Astrocyte of the spinal cord (primary cell): ENCODE measurements at regions not wholly inside any gene's neighbourhood (a gene's known extent, or its start where the extent isn't known, plus 50 kb on each side); places are given as distances from the start of the nearest gene placed in this dataset.

Experiments
- DNase-seq: peaks from one replicate; pipeline ENCODE4 v3.0.0; 2011; ENCODE audit warnings: low read depth, low spot score
- H3K4me3 ChIP-seq: 2 replicates; pipeline ENCODE4 v1.5.1; 2011; ENCODE audit warnings: low read depth, mild to moderate bottlenecking, low read length, moderate library complexity
- CTCF ChIP-seq: IDR thresholded peaks from 2 replicates; pipeline ENCODE4 v1.5.1; 2012; ENCODE audit warnings: low read depth, mild to moderate bottlenecking, low read length, inconsistent platforms
- in situ Hi-C: cut with HindIII; loops from 2 replicates; pipeline ENCODE4 v1.10.0; 2017; ENCODE audit warnings: low sequenced_read_pairs

- no peak for DNase-seq
- no peak overlapping the region for H3K4me3 ChIP-seq
- in situ Hi-C loops = no loop called here
- TF ChIP-seq CTCF = no peak
Observed at GRCh38 chr6:17027441-17027840, 74.4 kb upstream of the STMND1 start.

GRCh38 chr6:17022604-17023003 lies 79.2 kb upstream of the STMND1 start:
- no peak for TF ChIP-seq CTCF
- no peak for DNase-seq
- no peak overlapping the region for H3K4me3 ChIP-seq
- in situ Hi-C loops = no loop called here

- no peak for TF ChIP-seq CTCF
- in situ Hi-C loops = no loop called here
- DNase-seq = peak; percentile 28
- no peak overlapping the region for H3K4me3 ChIP-seq
Observed at GRCh38 chr6:17021539-17021889, 80.3 kb upstream of the STMND1 start.

- DNase-seq = no peak
- in situ Hi-C loops = no loop called here
- no peak overlapping the region for H3K4me3 ChIP-seq
- TF ChIP-seq CTCF = no peak
Observed at GRCh38 chr6:17020889-17021538, 80.8 kb upstream of the STMND1 start.

- no peak for TF ChIP-seq CTCF
- in situ Hi-C loops = no loop called here
- no peak overlapping the region for H3K4me3 ChIP-seq
- no peak for DNase-seq
Observed at GRCh38 chr6:17018425-17018824, 83.4 kb upstream of the STMND1 start.

GRCh38 chr6:17017416-17017815 lies 84.4 kb upstream of the STMND1 start:
- in situ Hi-C loops = no loop called here
- no peak for TF ChIP-seq CTCF
- no peak for DNase-seq
- H3K4me3 ChIP-seq = no peak overlapping the region
